ENCODE measurements at regions not wholly inside any gene's neighbourhood (a gene's known extent, or its start where the extent isn't known, plus 50 kb on each side); places are given as distances from the start of the nearest gene placed in this dataset.

GRCh38 chr1:38308780-38309179, 262.2 kb upstream of the POU3F1 start:
- Histone ChIP-seq H3K9me3 (ENCODE audit: low read depth) (no peaks in the 10 kb centered on the region), H3K9ac (no peak overlapping the region), H3K79me2 (ENCODE audit: low read depth) (no peaks in the 10 kb centered on the region), H3K4me1 (no peaks in the 10 kb centered on the region), H3K27ac (no peak overlapping the region), H3K36me3 (no peaks in the 10 kb centered on the region), H3K27me3 (no peaks in the 10 kb centered on the region), H3K4me2 (no peak overlapping the region), H4K20me1 (ENCODE audit: low read depth) (no peaks in the 10 kb centered on the region), H3F3A (ENCODE audit: low read depth) (no peaks in the 10 kb centered on the region), H3K4me3 (no peak overlapping the region), H2AFZ (replicated peaks) (no peak overlapping the region)
- TF ChIP-seq EZH2 (IDR thresholded peaks at IDR 0.05) (no peak), CTCF (IDR thresholded peaks at IDR 0.05) (no peak), EZH2phosphoT487 (IDR thresholded peaks at IDR 0.05) (no peak)
- H3K4me3 Mint-ChIP-seq = no peak overlapping the region
- H3K36me3 Mint-ChIP-seq = no peaks in the 10 kb centered on the region
- H3K9me3 Mint-ChIP-seq = peaks cover 12% of the 10 kb centered on the region
- H3K27me3 Mint-ChIP-seq (ENCODE audit: insufficient read depth, low read depth) = peaks cover 5% of the 10 kb centered on the region
- H3K4me1 Mint-ChIP-seq = no peaks in the 10 kb centered on the region
- no peak overlapping the region for H3K27ac Mint-ChIP-seq
- DNase-seq (ENCODE audit: low spot score) = no peak

GRCh38 chr1:38305666-38306065, 259.1 kb upstream of the POU3F1 start:
- no peak overlapping the region for H3K4me3 Mint-ChIP-seq
- Histone ChIP-seq H3F3A (ENCODE audit: low read depth) (peaks cover 5% of the 10 kb centered on the region), H3K27ac (no peak overlapping the region), H3K27me3 (no peaks in the 10 kb centered on the region), H3K79me2 (ENCODE audit: low read depth) (no peaks in the 10 kb centered on the region), H3K4me2 (no peak overlapping the region), H3K4me1 (peaks cover 6% of the 10 kb centered on the region), H3K9me3 (ENCODE audit: low read depth) (no peaks in the 10 kb centered on the region), H3K36me3 (no peaks in the 10 kb centered on the region), H3K9ac (no peak overlapping the region), H3K4me3 (no peak overlapping the region), H2AFZ (replicated peaks) (no peak overlapping the region), H4K20me1 (ENCODE audit: low read depth) (no peaks in the 10 kb centered on the region)
- no peak for TF ChIP-seq CTCF (IDR thresholded peaks at IDR 0.05)
- no peak for TF ChIP-seq EZH2phosphoT487 (IDR thresholded peaks at IDR 0.05)
- TF ChIP-seq EZH2 (IDR thresholded peaks at IDR 0.05) = no peak
- no peaks in the 10 kb centered on the region for H3K36me3 Mint-ChIP-seq
- no peaks in the 10 kb centered on the region for H3K4me1 Mint-ChIP-seq
- no peaks in the 10 kb centered on the region for H3K9me3 Mint-ChIP-seq
- H3K27ac Mint-ChIP-seq = no peak overlapping the region
- peaks cover 2% of the 10 kb centered on the region for H3K27me3 Mint-ChIP-seq (ENCODE audit: insufficient read depth, low read depth)
- no peak for DNase-seq (ENCODE audit: low spot score)

- no peak overlapping the region for H2AFZ ChIP-seq (replicated peaks)
- Mint-ChIP-seq H3K4me3 (no peak overlapping the region), H3K9me3 (no peaks in the 10 kb centered on the region), H3K36me3 (no peaks in the 10 kb centered on the region), H3K27ac (no peak overlapping the region), H3K4me1 (no peaks in the 10 kb centered on the region), H3K27me3 (ENCODE audit: insufficient read depth, low read depth) (no peaks in the 10 kb centered on the region)
- H3F3A ChIP-seq (ENCODE audit: low read depth) = peaks cover 5% of the 10 kb centered on the region
- no peaks in the 10 kb centered on the region for H3K79me2 ChIP-seq (ENCODE audit: low read depth)
- no peak overlapping the region for H3K9ac ChIP-seq
- no peaks in the 10 kb centered on the region for H3K9me3 ChIP-seq (ENCODE audit: low read depth)
- no peaks in the 10 kb centered on the region for H4K20me1 ChIP-seq (ENCODE audit: low read depth)
- no peaks in the 10 kb centered on the region for H3K36me3 ChIP-seq
- no peak overlapping the region for H3K4me3 ChIP-seq
- no peak overlapping the region for H3K27ac ChIP-seq
- TF ChIP-seq EZH2 (IDR thresholded peaks at IDR 0.05) = no peak
- TF ChIP-seq CTCF (IDR thresholded peaks at IDR 0.05) = no peak
- no peak for TF ChIP-seq EZH2phosphoT487 (IDR thresholded peaks at IDR 0.05)
- H3K4me1 ChIP-seq = peaks cover 6% of the 10 kb centered on the region
- DNase-seq (ENCODE audit: low spot score) = no peak
- H3K4me2 ChIP-seq = no peak overlapping the region
- no peaks in the 10 kb centered on the region for H3K27me3 ChIP-seq
These were observed 257.2 kb upstream of the POU3F1 start for GRCh38 chr1:38303843-38304242.
